ENCODE measurements at regions not wholly inside any gene's neighbourhood (a gene's known extent, or its start where the extent isn't known, plus 50 kb on each side); places are given as distances from the start of the nearest gene placed in this dataset.

GRCh38 chr9:16959391-16959790, 88.9 kb upstream of the BNC2 start:
- Histone ChIP-seq H2BK5ac (ENCODE audit: insufficient read length, low read length) (no peak overlapping the region), H3K23me2 (ENCODE audit: insufficient read length, low read depth, low read length, poor library complexity, severe bottlenecking) (no peaks in the 10 kb centered on the region), H2BK15ac (ENCODE audit: low read depth, low read length) (no peak overlapping the region), H3K4ac (ENCODE audit: low read depth, low read length) (no peak overlapping the region), H2AK5ac (ENCODE audit: insufficient read length, low read length) (no peak overlapping the region), H4K20me1 (ENCODE audit: control insufficient read depth, insufficient read depth, insufficient read length) (no peaks in the 10 kb centered on the region), H2BK120ac (ENCODE audit: low read depth, low read length, poor library complexity, severe bottlenecking) (no peak overlapping the region), H3T11ph (ENCODE audit: low read length) (no peak overlapping the region), H3K18ac (ENCODE audit: insufficient read length, low read depth, low read length) (no peak overlapping the region), H2BK20ac (ENCODE audit: low read depth, low read length, poor library complexity, severe bottlenecking) (no peak overlapping the region), H3K9me3 (ENCODE audit: control insufficient read depth, low read depth, low read length) (no peaks in the 10 kb centered on the region), H2AFZ (ENCODE audit: low read length) (no peak overlapping the region), H3K79me2 (ENCODE audit: insufficient read depth, low read length) (no peaks in the 10 kb centered on the region), H3K27me3 (ENCODE audit: insufficient read depth, low read length) (no peaks in the 10 kb centered on the region), H3K56ac (ENCODE audit: insufficient read length, low read depth, low read length) (no peak overlapping the region), H3K27ac (ENCODE audit: insufficient read length, low read depth, low read length) (no peak overlapping the region), H3K9ac (ENCODE audit: extremely low read depth, insufficient read length, low read length) (no peak overlapping the region), H3K14ac (ENCODE audit: insufficient read depth, low read length) (no peak overlapping the region), H4K8ac (replicated peaks; ENCODE audit: insufficient read length, low read depth, low read length) (no peak overlapping the region), H3K4me2 (ENCODE audit: insufficient read depth, insufficient read length, low read length) (no peak overlapping the region), H3K23ac (ENCODE audit: insufficient read length, low read depth, low read length) (no peak overlapping the region), H3K79me1 (ENCODE audit: insufficient read depth, low read depth, low read length, poor library complexity, severe bottlenecking) (no peaks in the 10 kb centered on the region), H3K4me1 (ENCODE audit: insufficient read depth, low read length) (no peaks in the 10 kb centered on the region), H2BK12ac (ENCODE audit: insufficient read length, low read depth, low read length) (no peak overlapping the region), H4K91ac (ENCODE audit: insufficient read length, low read depth, low read length) (no peak overlapping the region), H4K5ac (ENCODE audit: insufficient read length, low read depth, low read length) (no peak overlapping the region)
- Mint-ChIP-seq H3K9me3 (peaks cover 9 to 10% of the 10 kb centered on the region in 2 experiments; a peak in 4 of 5 replicates), H3K36me3 (ENCODE audit: insufficient read depth in 1 of 3, low read depth in 3 of 3) (peaks cover 0 to 11% (median 4%) of the 10 kb centered on the region in 3 experiments; a peak in 4 of 7 replicates), H3K27ac (no peak overlapping the region), H3K27me3 (ENCODE audit: low read depth) (no peaks in the 10 kb centered on the region; the same call in 1 of the 2 replicates), H3K4me1 (peaks cover 5 to 6% of the 10 kb centered on the region in 2 experiments), H3K4me3 (no peak overlapping the region)
- TF ChIP-seq, protein P1, sequence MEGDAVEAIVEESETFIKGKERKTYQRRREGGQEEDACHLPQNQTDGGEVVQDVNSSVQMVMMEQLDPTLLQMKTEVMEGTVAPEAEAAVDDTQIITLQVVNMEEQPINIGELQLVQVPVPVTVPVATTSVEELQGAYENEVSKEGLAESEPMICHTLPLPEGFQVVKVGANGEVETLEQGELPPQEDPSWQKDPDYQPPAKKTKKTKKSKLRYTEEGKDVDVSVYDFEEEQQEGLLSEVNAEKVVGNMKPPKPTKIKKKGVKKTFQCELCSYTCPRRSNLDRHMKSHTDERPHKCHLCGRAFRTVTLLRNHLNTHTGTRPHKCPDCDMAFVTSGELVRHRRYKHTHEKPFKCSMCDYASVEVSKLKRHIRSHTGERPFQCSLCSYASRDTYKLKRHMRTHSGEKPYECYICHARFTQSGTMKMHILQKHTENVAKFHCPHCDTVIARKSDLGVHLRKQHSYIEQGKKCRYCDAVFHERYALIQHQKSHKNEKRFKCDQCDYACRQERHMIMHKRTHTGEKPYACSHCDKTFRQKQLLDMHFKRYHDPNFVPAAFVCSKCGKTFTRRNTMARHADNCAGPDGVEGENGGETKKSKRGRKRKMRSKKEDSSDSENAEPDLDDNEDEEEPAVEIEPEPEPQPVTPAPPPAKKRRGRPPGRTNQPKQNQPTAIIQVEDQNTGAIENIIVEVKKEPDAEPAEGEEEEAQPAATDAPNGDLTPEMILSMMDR (conservative IDR thresholded peaks at IDR 0.05) = no peak
- DNase-seq = no peak
